ENCODE measurements at regions not wholly inside any gene's neighbourhood (a gene's known extent, or its start where the extent isn't known, plus 50 kb on each side); places are given as distances from the start of the nearest gene placed in this dataset.

DNA sequence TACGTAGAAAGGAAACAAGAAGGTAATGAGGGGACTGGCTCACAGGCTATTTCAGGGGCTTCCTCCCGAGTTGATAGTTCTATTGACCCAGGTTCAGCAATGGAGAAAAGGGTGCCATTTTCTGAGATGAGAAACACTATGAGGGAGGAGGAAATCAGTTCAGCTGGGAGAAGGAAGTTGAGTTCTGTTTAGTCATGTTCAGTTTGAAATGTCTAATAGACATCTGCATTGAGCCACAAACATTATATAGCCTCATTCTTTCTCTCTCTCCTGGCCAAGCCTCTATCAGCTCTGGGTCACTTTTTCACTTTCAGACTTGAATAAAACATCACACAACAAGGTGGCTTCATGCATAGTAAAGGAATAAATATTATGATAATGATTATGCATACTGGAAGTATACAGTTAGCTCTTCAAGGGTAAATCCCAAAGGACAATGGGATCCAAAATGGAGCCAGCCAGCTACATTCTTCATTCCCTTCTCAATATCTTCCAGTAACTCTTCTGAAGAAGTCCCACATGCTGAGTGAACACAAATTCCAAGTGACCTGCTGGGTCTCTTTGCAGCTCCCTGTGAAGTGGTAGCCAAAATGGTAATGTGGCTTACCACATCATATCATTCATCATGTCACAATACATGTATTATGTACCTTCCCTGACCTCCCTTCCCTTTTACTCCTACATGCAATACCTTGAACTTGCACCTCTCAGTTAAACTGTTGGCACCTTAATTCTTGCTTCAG is 80.9 kb upstream of the CD44 start:
- no peaks in the 10 kb centered on the region for H3K27me3 ChIP-seq
- no peaks in the 10 kb centered on the region for H3K4me1 ChIP-seq
- H3K36me3 ChIP-seq = no peaks in the 10 kb centered on the region
- H3K9me3 ChIP-seq (ENCODE audit: low read depth) = no peaks in the 10 kb centered on the region
- H3K4me2 ChIP-seq = no peak overlapping the region
- no peaks in the 10 kb centered on the region for H4K20me1 ChIP-seq (ENCODE audit: low read depth)
- no peak overlapping the region for H3K9ac ChIP-seq
- H3K27ac ChIP-seq = no peak overlapping the region
- TF ChIP-seq CTCF (IDR thresholded peaks at IDR 0.05) (no peak), EZH2phosphoT487 (IDR thresholded peaks at IDR 0.05) (no peak), EZH2 (IDR thresholded peaks at IDR 0.05) (no peak)
- H3F3A ChIP-seq (ENCODE audit: low read depth) = no peaks in the 10 kb centered on the region
- no peaks in the 10 kb centered on the region for H3K36me3 Mint-ChIP-seq
- peaks cover 2% of the 10 kb centered on the region for H3K27me3 Mint-ChIP-seq (ENCODE audit: insufficient read depth, low read depth)
- H2AFZ ChIP-seq (replicated peaks) = no peak overlapping the region
- H3K4me3 Mint-ChIP-seq = no peak overlapping the region
- no peaks in the 10 kb centered on the region for H3K4me1 Mint-ChIP-seq
- no peak overlapping the region for H3K27ac Mint-ChIP-seq
- H3K9me3 Mint-ChIP-seq = no peaks in the 10 kb centered on the region
- H3K79me2 ChIP-seq (ENCODE audit: low read depth) = no peaks in the 10 kb centered on the region
- DNase-seq (ENCODE audit: low spot score) = no peak
- no peak overlapping the region for H3K4me3 ChIP-seq

DNA sequence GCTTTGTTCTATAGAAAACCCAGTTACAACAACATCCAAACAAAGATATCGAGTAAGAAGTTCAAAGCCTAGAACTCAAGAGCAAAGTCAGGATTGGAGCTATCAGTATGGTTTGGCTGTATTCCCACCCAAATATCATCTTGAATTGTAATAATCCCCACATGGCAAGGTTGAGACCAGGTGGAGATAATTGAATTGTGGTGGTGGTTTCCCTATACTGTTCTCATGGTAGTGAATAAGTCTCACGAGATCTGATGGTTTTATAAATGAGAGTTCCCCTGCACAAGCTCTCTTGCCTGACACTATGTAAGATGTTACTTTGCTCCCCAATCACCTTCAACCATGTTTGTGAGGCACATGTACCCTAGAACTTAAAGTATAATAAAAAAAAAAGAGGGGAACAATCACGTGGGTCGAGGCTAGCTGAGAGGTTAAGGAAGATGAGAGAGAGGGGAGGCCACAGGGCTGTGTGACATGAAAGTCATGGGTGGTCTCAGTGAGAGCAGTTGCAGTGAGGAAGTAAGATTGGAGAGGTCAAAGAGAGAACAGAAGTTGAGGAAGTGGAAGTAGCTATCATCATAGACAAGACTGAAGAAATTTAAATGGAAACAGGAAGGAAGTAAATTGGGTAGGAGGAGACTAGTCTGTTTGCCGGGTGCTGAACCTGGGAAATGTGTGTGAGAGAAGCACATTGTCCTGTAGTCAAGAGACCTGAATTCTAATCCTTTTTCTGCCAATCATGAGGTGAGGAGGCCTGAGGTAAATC is 80.1 kb upstream of the CD44 start:
- DNase-seq (ENCODE audit: low spot score) = no peak
- Histone ChIP-seq H3K9ac (no peak overlapping the region), H3K79me2 (ENCODE audit: low read depth) (no peaks in the 10 kb centered on the region), H3K27me3 (no peaks in the 10 kb centered on the region), H2AFZ (replicated peaks) (no peak overlapping the region), H3K4me2 (no peak overlapping the region), H3K27ac (no peak overlapping the region), H3K4me3 (no peak overlapping the region), H3F3A (ENCODE audit: low read depth) (no peaks in the 10 kb centered on the region), H4K20me1 (ENCODE audit: low read depth) (no peaks in the 10 kb centered on the region), H3K4me1 (no peaks in the 10 kb centered on the region), H3K36me3 (no peaks in the 10 kb centered on the region), H3K9me3 (ENCODE audit: low read depth) (no peaks in the 10 kb centered on the region)
- TF ChIP-seq EZH2 (IDR thresholded peaks at IDR 0.05) = no peak
- no peaks in the 10 kb centered on the region for H3K4me1 Mint-ChIP-seq
- H3K27me3 Mint-ChIP-seq (ENCODE audit: insufficient read depth, low read depth) = peaks cover 2% of the 10 kb centered on the region
- no peaks in the 10 kb centered on the region for H3K9me3 Mint-ChIP-seq
- no peak overlapping the region for H3K27ac Mint-ChIP-seq
- H3K4me3 Mint-ChIP-seq = no peak overlapping the region
- no peaks in the 10 kb centered on the region for H3K36me3 Mint-ChIP-seq

DNA sequence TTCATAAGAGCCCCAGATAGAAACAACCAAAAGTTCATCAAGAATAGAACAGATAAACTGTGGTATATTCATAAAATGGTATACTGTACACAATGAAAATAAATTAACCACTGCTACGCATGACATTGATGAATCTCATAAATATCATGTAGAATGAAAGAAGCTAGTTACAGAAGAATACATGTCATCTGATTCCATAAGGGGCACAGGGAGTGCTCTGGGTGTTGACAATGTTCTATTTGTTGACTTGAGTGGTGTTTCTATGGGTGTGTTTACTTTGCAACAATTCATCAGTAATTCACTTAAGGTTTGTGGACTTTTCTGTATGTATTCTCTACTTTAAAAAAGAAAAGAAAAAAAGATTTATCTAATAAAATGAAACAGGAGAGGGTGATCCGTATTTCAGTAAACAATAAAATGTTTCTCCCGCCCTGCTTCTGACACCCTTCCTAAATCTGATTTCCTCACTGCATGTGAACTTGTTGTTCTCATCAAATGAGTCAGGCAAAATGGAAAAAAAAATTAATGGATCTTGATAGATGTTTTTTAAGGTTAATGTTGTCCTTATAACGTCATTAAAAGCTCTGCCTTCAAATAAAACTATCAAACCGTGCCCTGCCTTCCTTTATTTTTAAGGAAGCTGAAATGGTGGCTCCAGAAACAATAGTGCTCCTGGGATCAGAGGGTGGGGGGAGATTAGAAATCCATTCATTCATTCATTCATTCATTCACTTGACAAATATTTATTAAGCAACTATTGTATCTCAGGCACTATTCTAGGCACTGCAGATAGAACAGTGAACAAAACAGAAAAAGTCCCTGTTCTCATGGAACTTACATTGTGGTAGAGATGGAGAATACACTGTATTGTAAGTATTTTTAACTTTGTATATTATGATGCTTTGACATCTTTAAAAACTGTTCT is 77.2 kb upstream of the CD44 start:
- no peaks in the 10 kb centered on the region for H3K4me1 Mint-ChIP-seq
- no peak for DNase-seq (ENCODE audit: low spot score)
- H3K27me3 ChIP-seq = no peaks in the 10 kb centered on the region

More for the DNA sequence above, 77.2 kb upstream of the CD44 start:
- Histone ChIP-seq H3K9ac (no peak overlapping the region), H3K4me3 (no peak overlapping the region), H2AFZ (replicated peaks) (no peak overlapping the region), H3K79me2 (ENCODE audit: low read depth) (no peaks in the 10 kb centered on the region), H3K36me3 (no peaks in the 10 kb centered on the region), H3K27ac (no peak overlapping the region), H4K20me1 (ENCODE audit: low read depth) (no peaks in the 10 kb centered on the region), H3K4me2 (no peak overlapping the region), H3K9me3 (ENCODE audit: low read depth) (no peaks in the 10 kb centered on the region), H3K4me1 (no peaks in the 10 kb centered on the region), H3F3A (ENCODE audit: low read depth) (no peaks in the 10 kb centered on the region)
- H3K27me3 Mint-ChIP-seq (ENCODE audit: insufficient read depth, low read depth) = peaks cover 2% of the 10 kb centered on the region
- no peak for TF ChIP-seq EZH2 (IDR thresholded peaks at IDR 0.05)
- TF ChIP-seq EZH2phosphoT487 (IDR thresholded peaks at IDR 0.05) = no peak
- no peak for TF ChIP-seq CTCF (IDR thresholded peaks at IDR 0.05)
- H3K9me3 Mint-ChIP-seq = no peaks in the 10 kb centered on the region
- no peak overlapping the region for H3K4me3 Mint-ChIP-seq
- no peaks in the 10 kb centered on the region for H3K36me3 Mint-ChIP-seq
- no peak overlapping the region for H3K27ac Mint-ChIP-seq

All from neural progenitor cell (in vitro differentiated cells).